Naive thymus-derived CD8-positive, alpha-beta T cell (primary cell): ENCODE measurements at regions not wholly inside any gene's neighbourhood (a gene's known extent, or its start where the extent isn't known, plus 50 kb on each side); places are given as distances from the start of the nearest gene placed in this dataset.

Experiments
- ATAC-seq, 2 donors: fragments of 150-1000 bp; cut with Tn5 transposase in 1 of 2; sonication (Bioruptor Pico), chemical (Tn5 transposase) in 1 of 2; 1 replicate in 1 of 2; 2 replicates in 1 of 2; pipeline ENCODE4 v1.10.0; 2021; ENCODE audit warnings: mild to moderate bottlenecking in 2 of 2, moderate library complexity in 2 of 2
- POLR2A ChIA-PET: fragments of 350-600 bp; sonication (Branson Sonifier 250); formaldehyde crosslinking; loops from one replicate; lab custom pipeline; 2021; ENCODE audit warnings: antibody characterized with exemption; lab: Charles Lee
- DNase-seq, 10 donors: peaks; one replicate each; pipeline versions ENCODE4 v3.0.0 to v3.0.0-alpha.2; 2020 to 2022
- H3K27ac Mint-ChIP-seq, 10 donors: one replicate each; pipeline ENCODE4 v1.8.0; 2020 to 2022; ENCODE audit warnings: mild to moderate bottlenecking in 10 of 10, mixed read lengths in 10 of 10, moderate library complexity in 4 of 10, inconsistent platforms in 1 of 10
- H3K27me3 Mint-ChIP-seq, 5 donors: one replicate each; pipeline ENCODE4 v1.8.0; 2021 to 2022; ENCODE audit warnings: mixed read lengths in 5 of 5
- H3K36me3 Mint-ChIP-seq, 3 donors: one replicate each; pipeline ENCODE4 v1.8.0; 2020 to 2022; ENCODE audit warnings: mixed read lengths in 3 of 3, mild to moderate bottlenecking in 2 of 3, inconsistent platforms in 1 of 3
- H3K4me1 Mint-ChIP-seq, 4 donors: one replicate each; pipeline ENCODE4 v1.8.0; 2021 to 2022; ENCODE audit warnings: mixed read lengths in 4 of 4
- H3K4me3 Mint-ChIP-seq, 10 donors: one replicate each; pipeline ENCODE4 v1.8.0; 2020 to 2022; ENCODE audit warnings: mild to moderate bottlenecking in 10 of 10, mixed read lengths in 10 of 10, moderate library complexity in 6 of 10, inconsistent platforms in 1 of 10
- H3K9me3 Mint-ChIP-seq, 9 donors: one replicate each; pipeline ENCODE4 v1.8.0; 2020 to 2022; ENCODE audit warnings: mixed read lengths in 9 of 9, mild to moderate bottlenecking in 3 of 9, inconsistent platforms in 1 of 9, moderate library complexity in 1 of 9

DNA sequence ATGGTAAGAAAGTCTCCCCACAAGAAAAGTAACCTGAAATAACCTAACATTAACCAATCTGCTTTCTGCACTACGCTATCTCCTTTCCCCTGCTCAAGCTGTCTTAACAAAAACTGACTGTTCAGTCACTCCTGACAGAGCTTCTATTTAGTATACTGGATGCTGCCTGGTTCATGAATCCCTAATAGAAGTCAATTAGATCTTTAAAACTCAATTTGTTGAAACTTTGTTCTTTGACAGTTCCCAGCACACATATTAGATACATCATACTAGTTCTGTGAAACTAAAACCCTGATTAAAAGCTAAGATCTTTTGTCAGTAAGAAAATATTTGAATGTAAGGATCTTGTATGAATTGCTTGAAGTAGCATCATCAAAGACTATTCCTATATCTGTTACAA lies 287.4 kb downstream of the RBM43 start:
- ATAC-seq (no peak), DNase-seq (no peak)
- H3K4me3 Mint-ChIP-seq: no peak overlapping the region
- H3K36me3 Mint-ChIP-seq: no peaks in the 10 kb centered on the region
- peaks cover 0 to 3% (median 0%) of the 10 kb centered on the region in 9 donors for H3K9me3 Mint-ChIP-seq
- POLR2A ChIA-PET: no interaction called here
- H3K27ac Mint-ChIP-seq: no peak overlapping the region
- no peaks in the 10 kb centered on the region for H3K4me1 Mint-ChIP-seq
- H3K27me3 Mint-ChIP-seq: peaks cover 0 to 1% (median 0%) of the 10 kb centered on the region in 5 donors

GRCh38 chr2:150971910-150972309 lies 289.8 kb downstream of the RBM43 start:
- Mint-ChIP-seq H3K27ac (no peak overlapping the region), H3K9me3 (peaks cover 0 to 3% (median 0%) of the 10 kb centered on the region in 9 donors), H3K4me3 (no peak overlapping the region), H3K4me1 (no peaks in the 10 kb centered on the region), H3K27me3 (peaks cover 0 to 6% (median 5%) of the 10 kb centered on the region in 5 donors), H3K36me3 (no peaks in the 10 kb centered on the region)
- POLR2A ChIA-PET: no interaction called here
- DNase-seq (no peak), ATAC-seq (no peak)

GRCh38 chr2:150963336-150963735 lies 298.3 kb downstream of the RBM43 start:
- H3K27ac Mint-ChIP-seq: no peak overlapping the region
- H3K4me1 Mint-ChIP-seq: no peaks in the 10 kb centered on the region
- no peak for ATAC-seq
- POLR2A ChIA-PET: no interaction called here
- H3K9me3 Mint-ChIP-seq: peaks cover 0 to 5% (median 0%) of the 10 kb centered on the region in 9 donors
- H3K27me3 Mint-ChIP-seq: peaks cover 0 to under 1% (median 0%) of the 10 kb centered on the region in 5 donors
- no peak for DNase-seq
- H3K36me3 Mint-ChIP-seq: no peaks in the 10 kb centered on the region
- no peak overlapping the region for H3K4me3 Mint-ChIP-seq

DNA sequence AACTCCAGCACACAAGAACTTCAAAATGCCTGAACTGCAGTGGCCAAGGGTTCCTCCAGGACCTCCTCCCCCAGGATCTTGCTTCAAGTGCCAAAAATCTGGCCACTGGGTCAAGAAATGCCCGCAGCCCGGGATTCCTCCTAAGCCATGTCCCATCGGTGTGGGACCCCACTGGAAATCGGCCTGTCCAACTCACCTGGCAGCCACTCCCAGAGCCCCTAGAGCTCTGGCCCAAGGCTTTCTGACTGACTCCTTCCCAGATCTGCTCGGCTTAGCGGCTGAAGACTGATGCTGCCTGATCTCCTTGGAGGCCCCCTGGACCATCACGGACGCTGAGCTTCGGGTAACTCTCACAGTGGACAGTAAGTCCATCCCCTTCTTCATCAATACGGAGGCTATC lies 306.4 kb downstream of the RBM43 start:
- H3K9me3 Mint-ChIP-seq: peaks cover 0 to 6% (median 3%) of the 10 kb centered on the region in 9 donors
- peaks cover 0 to 9% (median 1%) of the 10 kb centered on the region in 5 donors for H3K27me3 Mint-ChIP-seq
- ATAC-seq (no peak), DNase-seq (no peak)
- H3K4me1 Mint-ChIP-seq: no peaks in the 10 kb centered on the region
- H3K36me3 Mint-ChIP-seq: no peaks in the 10 kb centered on the region
- no peak overlapping the region for H3K27ac Mint-ChIP-seq
- H3K4me3 Mint-ChIP-seq: no peak overlapping the region
- POLR2A ChIA-PET: no interaction called here

- POLR2A ChIA-PET: no interaction called here
- ATAC-seq (no peak), DNase-seq (no peak)
- Mint-ChIP-seq H3K36me3 (peaks cover 0 to 5% (median 0%) of the 10 kb centered on the region in 3 donors), H3K4me3 (no peak overlapping the region), H3K27me3 (peaks cover 0 to 1% (median 0%) of the 10 kb centered on the region in 5 donors), H3K4me1 (no peaks in the 10 kb centered on the region), H3K27ac (no peak overlapping the region), H3K9me3 (peaks cover 0 to 9% (median 3%) of the 10 kb centered on the region in 9 donors)
These were observed 314.8 kb downstream of the RBM43 start for GRCh38 chr2:150946831-150947230.

GRCh38 chr2:150944315-150944714 lies 317.3 kb downstream of the RBM43 start:
- no peaks in the 10 kb centered on the region for H3K36me3 Mint-ChIP-seq
- H3K27me3 Mint-ChIP-seq: peaks cover 0 to 1% (median 0%) of the 10 kb centered on the region in 5 donors
- no peaks in the 10 kb centered on the region for H3K4me1 Mint-ChIP-seq
- POLR2A ChIA-PET: no interaction called here
- H3K9me3 Mint-ChIP-seq: peaks cover 0 to 5% (median 0%) of the 10 kb centered on the region in 9 donors
- no peak for ATAC-seq
- no peak overlapping the region for H3K4me3 Mint-ChIP-seq
- no peak overlapping the region for H3K27ac Mint-ChIP-seq
- no peak for DNase-seq

DNA sequence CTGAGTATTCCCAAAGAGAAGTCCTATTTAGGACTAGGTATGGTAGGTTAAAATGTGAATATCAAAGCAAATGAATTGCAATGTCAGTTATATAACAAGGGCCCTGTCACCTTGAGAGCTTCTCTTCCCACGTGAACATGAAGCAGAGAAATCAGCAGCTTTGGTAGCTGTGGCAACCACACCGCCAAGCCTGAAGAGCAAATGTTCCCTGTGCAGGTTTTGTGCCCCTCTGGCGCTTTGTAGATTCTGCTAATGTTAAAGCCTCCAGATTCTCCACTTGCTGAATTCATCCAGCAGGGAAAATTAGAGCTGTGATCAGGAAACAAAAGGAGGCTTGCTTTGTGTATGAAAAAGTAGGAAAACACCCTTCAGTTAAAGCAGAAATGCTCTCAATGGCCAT lies 322.6 kb downstream of the RBM43 start:
- no peak for ATAC-seq

DNA sequence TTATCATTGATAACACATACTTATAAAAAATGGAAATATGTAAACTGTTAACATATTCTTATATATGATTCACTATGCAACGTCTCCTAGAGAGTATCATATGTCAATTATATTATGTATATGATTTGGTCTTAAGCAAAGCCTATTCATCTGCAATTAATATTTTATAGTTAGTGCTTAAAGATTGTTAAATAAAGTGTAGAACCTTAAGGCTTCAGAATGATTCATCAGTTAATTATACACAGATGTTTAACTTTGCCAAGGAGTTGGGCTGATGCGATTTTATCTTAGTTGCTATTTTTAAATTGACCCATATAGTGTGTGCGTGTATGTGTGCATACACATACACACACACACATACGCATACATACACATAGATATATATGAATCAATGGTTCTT lies 323.1 kb downstream of the RBM43 start:
- H3K27me3 Mint-ChIP-seq: no peaks in the 10 kb centered on the region
- H3K4me3 Mint-ChIP-seq: no peak overlapping the region
- H3K4me1 Mint-ChIP-seq: no peaks in the 10 kb centered on the region
- ATAC-seq (no peak), DNase-seq (no peak)
- H3K36me3 Mint-ChIP-seq: no peaks in the 10 kb centered on the region
- H3K27ac Mint-ChIP-seq: no peak overlapping the region
- POLR2A ChIA-PET: no interaction called here
- H3K9me3 Mint-ChIP-seq: peaks cover 0 to 5% (median 0%) of the 10 kb centered on the region in 9 donors

More for the DNA sequence above, 322.6 kb downstream of the RBM43 start:
- DNase-seq: no peak
- no peak overlapping the region for H3K4me3 Mint-ChIP-seq
- no peaks in the 10 kb centered on the region for H3K27me3 Mint-ChIP-seq
- H3K36me3 Mint-ChIP-seq: no peaks in the 10 kb centered on the region
- H3K4me1 Mint-ChIP-seq: no peaks in the 10 kb centered on the region
- H3K27ac Mint-ChIP-seq: no peak overlapping the region
- POLR2A ChIA-PET: no interaction called here
- peaks cover 0 to 5% (median 0%) of the 10 kb centered on the region in 9 donors for H3K9me3 Mint-ChIP-seq

- Mint-ChIP-seq H3K9me3 (peaks cover 0 to 5% (median 0%) of the 10 kb centered on the region in 9 donors), H3K27ac (no peak overlapping the region), H3K4me3 (no peak overlapping the region), H3K36me3 (no peaks in the 10 kb centered on the region), H3K27me3 (no peaks in the 10 kb centered on the region), H3K4me1 (no peaks in the 10 kb centered on the region)
- POLR2A ChIA-PET: no interaction called here
- ATAC-seq: no peak
- DNase-seq: no peak
These were observed 324.6 kb downstream of the RBM43 start for GRCh38 chr2:150937030-150937429.

DNA sequence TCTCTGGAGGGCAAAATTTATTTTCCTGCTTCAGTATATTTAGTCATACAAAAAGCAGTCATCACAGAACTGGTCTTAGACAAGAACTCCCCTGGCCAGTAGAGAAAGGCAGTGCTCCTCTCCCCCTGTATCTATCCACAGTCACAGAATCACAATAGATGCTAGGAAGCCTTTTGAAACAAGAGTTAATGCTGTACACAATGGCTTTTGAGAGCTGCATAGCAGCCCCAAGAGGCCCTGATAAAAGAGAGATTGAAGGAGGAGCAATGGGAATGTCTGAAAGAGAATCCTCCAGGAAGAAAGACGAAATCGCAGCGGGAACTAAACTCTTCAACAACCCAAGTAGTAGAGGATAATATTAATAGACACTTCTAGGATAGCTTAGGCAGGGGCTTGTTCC lies 330.2 kb downstream of the RBM43 start:
- DNase-seq (no peak), ATAC-seq (no peak)
- Mint-ChIP-seq H3K27ac (no peak overlapping the region), H3K4me1 (no peaks in the 10 kb centered on the region), H3K4me3 (no peak overlapping the region), H3K27me3 (peaks cover 0 to 3% (median 1%) of the 10 kb centered on the region in 5 donors), H3K36me3 (no peaks in the 10 kb centered on the region), H3K9me3 (no peaks in the 10 kb centered on the region)
- POLR2A ChIA-PET: no interaction called here

- no peaks in the 10 kb centered on the region for H3K4me1 Mint-ChIP-seq
- H3K4me3 Mint-ChIP-seq: no peak overlapping the region
- no peaks in the 10 kb centered on the region for H3K36me3 Mint-ChIP-seq
- ATAC-seq (no peak), DNase-seq (no peak)
- no peaks in the 10 kb centered on the region for H3K9me3 Mint-ChIP-seq
- H3K27ac Mint-ChIP-seq: no peak overlapping the region
- POLR2A ChIA-PET: no interaction called here
- peaks cover 1 to 13% (median 4%) of the 10 kb centered on the region in 5 donors for H3K27me3 Mint-ChIP-seq
These were observed 336.1 kb downstream of the RBM43 start for GRCh38 chr2:150925611-150926010.

- H3K27me3 Mint-ChIP-seq: peaks cover 1 to 13% (median 4%) of the 10 kb centered on the region in 5 donors
- no peaks in the 10 kb centered on the region for H3K36me3 Mint-ChIP-seq
- POLR2A ChIA-PET: no interaction called here
- H3K27ac Mint-ChIP-seq: peak overlapping the region in 1 of 10 donors; percentile 77
- no peak overlapping the region for H3K4me3 Mint-ChIP-seq
- ATAC-seq (no peak), DNase-seq (no peak)
- no peaks in the 10 kb centered on the region for H3K4me1 Mint-ChIP-seq
- H3K9me3 Mint-ChIP-seq: no peaks in the 10 kb centered on the region
These were observed 336.8 kb downstream of the RBM43 start for GRCh38 chr2:150924878-150925277.

- Mint-ChIP-seq H3K9me3 (no peaks in the 10 kb centered on the region), H3K27me3 (peaks cover 0 to 10% (median 3%) of the 10 kb centered on the region in 5 donors), H3K4me3 (no peak overlapping the region), H3K36me3 (no peaks in the 10 kb centered on the region), H3K4me1 (no peaks in the 10 kb centered on the region), H3K27ac (no peak overlapping the region)
- no peak for ATAC-seq
- DNase-seq: no peak
- POLR2A ChIA-PET: no interaction called here
These were observed 341.8 kb downstream of the RBM43 start for GRCh38 chr2:150919901-150920300.

GRCh38 chr2:150917961-150918713 lies 343.5 kb downstream of the RBM43 start:
- ATAC-seq (no peak), DNase-seq (no peak)
- POLR2A ChIA-PET: no interaction called here
- H3K4me3 Mint-ChIP-seq: no peak overlapping the region
- no peaks in the 10 kb centered on the region for H3K9me3 Mint-ChIP-seq
- no peaks in the 10 kb centered on the region for H3K36me3 Mint-ChIP-seq
- no peak overlapping the region for H3K27ac Mint-ChIP-seq
- peaks cover 0 to 9% (median 0%) of the 10 kb centered on the region in 5 donors for H3K27me3 Mint-ChIP-seq
- H3K4me1 Mint-ChIP-seq: no peaks in the 10 kb centered on the region
